ENCODE measurements at regions not wholly inside any gene's neighbourhood (a gene's known extent, or its start where the extent isn't known, plus 50 kb on each side); places are given as distances from the start of the nearest gene placed in this dataset.

GRCh38 chr17:12546983-12547382 lies 118.7 kb upstream of the MYOCD start:
- no peak for DNase-seq (ENCODE audit: low spot score, unreplicated experiment)
- H3K36me3 Mint-ChIP-seq (ENCODE audit: insufficient read depth), result no peaks in the 10 kb centered on the region
- no peak for TF ChIP-seq CTCF (IDR thresholded peaks at IDR 0.05; ENCODE audit: unreplicated experiment)
- H3K9me3 Mint-ChIP-seq (ENCODE audit: low read depth), result no peaks in the 10 kb centered on the region
- no peak overlapping the region for H3K27ac Mint-ChIP-seq
- peaks cover 14% of the 10 kb centered on the region for H3K4me1 Mint-ChIP-seq (ENCODE audit: low read depth)
- H3K4me3 Mint-ChIP-seq (ENCODE audit: low read depth), result no peak overlapping the region
- peaks cover 3% of the 10 kb centered on the region for H3K27me3 Mint-ChIP-seq

GRCh38 chr17:12547831-12548230 lies 117.9 kb upstream of the MYOCD start:
- H3K27me3 Mint-ChIP-seq, result peaks cover 3% of the 10 kb centered on the region
- TF ChIP-seq CTCF (IDR thresholded peaks at IDR 0.05; ENCODE audit: unreplicated experiment), result no peak
- no peaks in the 10 kb centered on the region for H3K9me3 Mint-ChIP-seq (ENCODE audit: low read depth)
- H3K4me1 Mint-ChIP-seq (ENCODE audit: low read depth), result peaks cover 14% of the 10 kb centered on the region
- no peaks in the 10 kb centered on the region for H3K36me3 Mint-ChIP-seq (ENCODE audit: insufficient read depth)
- H3K27ac Mint-ChIP-seq, result no peak overlapping the region
- no peak for DNase-seq (ENCODE audit: low spot score, unreplicated experiment)
- no peak overlapping the region for H3K4me3 Mint-ChIP-seq (ENCODE audit: low read depth)

GRCh38 chr17:12548558-12548957 lies 117.1 kb upstream of the MYOCD start:
- no peaks in the 10 kb centered on the region for H3K9me3 Mint-ChIP-seq (ENCODE audit: low read depth)
- TF ChIP-seq CTCF (IDR thresholded peaks at IDR 0.05; ENCODE audit: unreplicated experiment), result no peak
- H3K36me3 Mint-ChIP-seq (ENCODE audit: insufficient read depth), result no peaks in the 10 kb centered on the region
- peaks cover 14% of the 10 kb centered on the region for H3K4me1 Mint-ChIP-seq (ENCODE audit: low read depth)
- H3K4me3 Mint-ChIP-seq (ENCODE audit: low read depth), result no peak overlapping the region
- DNase-seq (ENCODE audit: low spot score, unreplicated experiment), result no peak
- peak overlapping the region; percentile 25 for H3K27ac Mint-ChIP-seq
- H3K27me3 Mint-ChIP-seq, result peaks cover 3% of the 10 kb centered on the region

GRCh38 chr17:12549499-12550041 lies 116.1 kb upstream of the MYOCD start:
- no peaks in the 10 kb centered on the region for H3K36me3 Mint-ChIP-seq (ENCODE audit: insufficient read depth)
- peaks cover 3% of the 10 kb centered on the region for H3K27me3 Mint-ChIP-seq
- DNase-seq (ENCODE audit: low spot score, unreplicated experiment), result no peak
- H3K27ac Mint-ChIP-seq, result peak overlapping the region; percentile 27
- no peak for TF ChIP-seq CTCF (IDR thresholded peaks at IDR 0.05; ENCODE audit: unreplicated experiment)
- H3K4me3 Mint-ChIP-seq (ENCODE audit: low read depth), result no peak overlapping the region
- H3K4me1 Mint-ChIP-seq (ENCODE audit: low read depth), result peaks cover 14% of the 10 kb centered on the region
- H3K9me3 Mint-ChIP-seq (ENCODE audit: low read depth), result no peaks in the 10 kb centered on the region

- no peak overlapping the region for H3K27ac Mint-ChIP-seq
- no peak for TF ChIP-seq CTCF (IDR thresholded peaks at IDR 0.05; ENCODE audit: unreplicated experiment)
- no peak overlapping the region for H3K4me3 Mint-ChIP-seq (ENCODE audit: low read depth)
- H3K4me1 Mint-ChIP-seq (ENCODE audit: low read depth), result peaks cover 14% of the 10 kb centered on the region
- no peak for DNase-seq (ENCODE audit: low spot score, unreplicated experiment)
- H3K27me3 Mint-ChIP-seq, result peaks cover 3% of the 10 kb centered on the region
- no peaks in the 10 kb centered on the region for H3K9me3 Mint-ChIP-seq (ENCODE audit: low read depth)
- no peaks in the 10 kb centered on the region for H3K36me3 Mint-ChIP-seq (ENCODE audit: insufficient read depth)
Measured at GRCh38 chr17:12553625-12554024, 112.1 kb upstream of the MYOCD start.
